Endothelial cell of umbilical vein (primary cell): ENCODE measurements at regions not wholly inside any gene's neighbourhood (a gene's known extent, or its start where the extent isn't known, plus 50 kb on each side); places are given as distances from the start of the nearest gene placed in this dataset.

Source experiments
- BruUV-seq: library from RNA; stranded (reverse); fragments of 400-500 nt; replicated peaks from 2 replicates; lab custom pipeline; 2021; lab: Mats Ljungman, UMichigan
- CTCF ChIA-PET: fragments of 300-600, 350-600 bp; sonication (Branson Sonifier 250); formaldehyde crosslinking; loops from one replicate; lab custom pipeline; 2021; ENCODE audit warnings: antibody characterized with exemption, inconsistent platforms; lab: Charles Lee
- POLR2A ChIA-PET: fragments of 300-600, 350-600 bp; sonication (Branson Sonifier 250); formaldehyde crosslinking; loops from one replicate; lab custom pipeline; 2021; ENCODE audit warnings: antibody characterized with exemption, inconsistent platforms; lab: Charles Lee
- DNase-seq: peaks from one replicate; pipeline ENCODE4 v3.0.0-alpha.2; 2011; ENCODE audit warnings: low read depth, low spot score
- FAIRE-seq: peaks from 2 replicates; lab custom pipeline; 2011; peaks lifted over from hg19 to GRCh38; lab: Jason Lieb, UNC
- H2AFZ ChIP-seq: 2 replicates; pipeline ENCODE4 v1.6.0; 2012; ENCODE audit warnings: low read depth, low read length, control low read depth, inconsistent platforms
- H3K27ac ChIP-seq: 2 replicates; pipeline ENCODE4 v1.5.1; 2011; ENCODE audit warnings: low read depth, mild to moderate bottlenecking, control low read depth, low read length, moderate library complexity; ENCODE audit not compliant: insufficient read depth
- H3K27me3 ChIP-seq, 2 experiments: 2 replicates each; pipeline versions ENCODE4 v1.6.0 to v1.6.1; 2011; ENCODE audit warnings: low read length in 2 of 2, mixed read lengths in 1 of 2; ENCODE audit not compliant: control insufficient read depth in 2 of 2, insufficient read depth in 2 of 2
- H3K36me3 ChIP-seq, 2 experiments: 2 replicates in 1 of 2; 3 replicates in 1 of 2; pipeline ENCODE4 v1.5.1; 2011; ENCODE audit warnings: low read length in 2 of 2, mild to moderate bottlenecking in 1 of 2, moderate library complexity in 1 of 2; ENCODE audit not compliant: control insufficient read depth in 2 of 2, insufficient read depth in 2 of 2; ENCODE audit errors: extremely low read depth in 1 of 2
- H3K4me1 ChIP-seq: 3 replicates; pipeline ENCODE4 v1.5.1; 2011; ENCODE audit warnings: mild to moderate bottlenecking, low read length; ENCODE audit not compliant: control insufficient read depth, insufficient read depth; ENCODE audit errors: extremely low read depth
- H3K4me2 ChIP-seq: 2 replicates; pipeline ENCODE4 v1.6.1; 2011; ENCODE audit warnings: low read length, control low read depth, mixed read lengths; ENCODE audit not compliant: insufficient read depth
- H3K4me3 ChIP-seq, 3 experiments: fragments of 200-600 bp in 1 of 3; sonication (generic), shearing (Covaris generic) in 1 of 3; replicated peaks in 1 of 3; 2 replicates each; pipeline ENCODE4 v1.5.1; 2011 to 2016; ENCODE audit warnings: control low read depth in 3 of 3, low read length in 3 of 3, mild to moderate bottlenecking in 2 of 3, inconsistent platforms in 1 of 3, low read depth in 1 of 3, moderate library complexity in 1 of 3; ENCODE audit not compliant: insufficient read depth in 1 of 3
- H3K79me2 ChIP-seq: 2 replicates; pipeline ENCODE4 v1.6.0; 2012; ENCODE audit warnings: low read length, inconsistent platforms; ENCODE audit not compliant: control insufficient read depth, insufficient read depth
- H3K9ac ChIP-seq: replicated peaks from 2 replicates; pipeline ENCODE3; 2011; ENCODE audit warnings: low read length, control low read depth; ENCODE audit not compliant: insufficient read depth; ENCODE audit errors: extremely low read depth
- H3K9me1 ChIP-seq: replicated peaks from 3 replicates; pipeline ENCODE4 v1.6.0; 2011; ENCODE audit warnings: mild to moderate bottlenecking, low read length; ENCODE audit not compliant: control insufficient read depth, insufficient read depth; ENCODE audit errors: extremely low read depth
- H3K9me3 ChIP-seq: replicated peaks from 2 replicates; pipeline ENCODE4 v1.5.1; 2012; ENCODE audit warnings: low read length, inconsistent platforms; ENCODE audit not compliant: control insufficient read depth, insufficient read depth
- H4K20me1 ChIP-seq: replicated peaks from 2 replicates; pipeline ENCODE3; 2011; ENCODE audit warnings: mild to moderate bottlenecking, low read length; ENCODE audit not compliant: control insufficient read depth, insufficient read depth; ENCODE audit errors: extremely low read depth
- EZH2 ChIP-seq: IDR thresholded peaks from 2 replicates; pipeline ENCODE4 v1.6.1; 2012; ENCODE audit warnings: borderline replicate concordance, low read depth, mild to moderate bottlenecking, moderate library complexity, low read length, inconsistent platforms; ENCODE audit not compliant: severe bottlenecking
- FOS ChIP-seq: IDR thresholded peaks from 2 replicates; pipeline ENCODE4 v1.6.1; 2011; ENCODE audit warnings: mild to moderate bottlenecking, low read length, moderate library complexity, borderline replicate concordance; ENCODE audit not compliant: insufficient read depth
- GATA2 ChIP-seq: IDR thresholded peaks from 2 replicates; pipeline ENCODE4 v1.7.0; 2011; ENCODE audit warnings: low read depth, mild to moderate bottlenecking, moderate library complexity, mixed read lengths, low read length; ENCODE audit not compliant: insufficient read length, insufficient read depth
- JUN ChIP-seq: IDR thresholded peaks from 2 replicates; pipeline ENCODE4 v1.6.1; 2011; ENCODE audit warnings: borderline replicate concordance, low read depth; ENCODE audit not compliant: insufficient read length, insufficient read depth
- MYC ChIP-seq: IDR thresholded peaks from one replicate; pipeline ENCODE4 v1.6.1; 2011; ENCODE audit warnings: mild to moderate bottlenecking, low read depth, low read length
- POLR2A ChIP-seq: IDR thresholded peaks from 2 replicates; pipeline ENCODE4 v1.6.1; 2012; ENCODE audit warnings: low read depth, mild to moderate bottlenecking, control low read depth, low read length
- POLR2AphosphoS5 ChIP-seq: IDR thresholded peaks from 2 replicates; pipeline ENCODE4 v1.6.1; 2012; ENCODE audit warnings: low read depth, mild to moderate bottlenecking, control low read depth, low read length, moderate library complexity; ENCODE audit not compliant: insufficient read depth
- dilution Hi-C: fragments of 300-500 bp; cut with MboI; formaldehyde crosslinking; loops from one replicate; pipeline ENCODE4 v1.15.0; 2019; ENCODE audit warnings: low sequenced_read_pairs; ENCODE audit not compliant: extremely low pct_ligation_motif_present
- intact Hi-C: fragments of 100-400 bp; cut with micrococcal nuclease; formaldehyde crosslinking; loops from one replicate; pipeline ENCODE4 v1.10.0; 2022
- TF ChIP-seq, protein P1 (sequence below): IDR thresholded peaks from 2 replicates; pipeline ENCODE4 v1.6.1; 2011; ENCODE audit not compliant: insufficient read depth, insufficient read length
- TF ChIP-seq, protein P2 (sequence below), 2 donors: IDR thresholded peaks; 1 replicate in 1 of 2; 2 replicates in 1 of 2; pipeline ENCODE4 v1.5.1; 2011; ENCODE audit warnings: low read length in 2 of 2, mild to moderate bottlenecking in 2 of 2, moderate library complexity in 2 of 2, control low read depth in 1 of 2, inconsistent platforms in 1 of 2, low read depth in 1 of 2; ENCODE audit not compliant: insufficient read depth in 1 of 2; ENCODE audit errors: extremely low read depth in 1 of 2

DNA sequence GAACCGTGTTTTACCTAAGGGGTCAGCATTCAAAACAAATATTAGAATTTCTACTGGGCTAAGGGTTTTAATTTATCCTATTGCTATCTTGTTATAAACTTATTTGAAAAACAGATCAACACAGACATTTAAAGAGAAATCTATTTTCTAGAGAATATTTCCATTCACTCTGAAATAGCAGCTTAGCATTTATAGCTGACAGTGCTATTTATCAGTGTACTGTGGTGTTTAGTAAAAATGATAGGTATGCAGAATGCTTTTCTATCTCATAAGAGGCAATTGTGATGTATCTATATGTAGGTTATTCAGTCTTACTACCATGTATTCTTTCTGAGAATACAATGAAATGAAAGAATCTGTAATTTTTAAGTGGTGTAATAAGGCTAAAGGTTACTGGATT lies 1077.4 kb downstream of the REEP3 start:
- FAIRE-seq (no peak), DNase-seq (no peak)
- no peaks in the 10 kb centered on the region for H4K20me1 ChIP-seq
- dilution Hi-C loops: no loop called here
- CTCF ChIA-PET: no interaction called here
- H3K4me1 ChIP-seq: no peaks in the 10 kb centered on the region
- no peak overlapping the region for H2AFZ ChIP-seq
- H3K9me3 ChIP-seq: no peaks in the 10 kb centered on the region
- no peaks in the 10 kb centered on the region for H3K36me3 ChIP-seq
- no peak overlapping the region for H3K27ac ChIP-seq
- intact Hi-C loops: no loop called here
- H3K79me2 ChIP-seq: no peaks in the 10 kb centered on the region
- H3K9ac ChIP-seq: no peak overlapping the region
- TF ChIP-seq EZH2 (no peak), JUN (no peak), POLR2AphosphoS5 (no peak), FOS (no peak), POLR2A (no peak), MYC (no peak), GATA2 (no peak)
- TF ChIP-seq, protein P1, sequence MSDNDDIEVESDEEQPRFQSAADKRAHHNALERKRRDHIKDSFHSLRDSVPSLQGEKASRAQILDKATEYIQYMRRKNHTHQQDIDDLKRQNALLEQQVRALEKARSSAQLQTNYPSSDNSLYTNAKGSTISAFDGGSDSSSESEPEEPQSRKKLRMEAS: no peak
- TF ChIP-seq, protein P2, sequence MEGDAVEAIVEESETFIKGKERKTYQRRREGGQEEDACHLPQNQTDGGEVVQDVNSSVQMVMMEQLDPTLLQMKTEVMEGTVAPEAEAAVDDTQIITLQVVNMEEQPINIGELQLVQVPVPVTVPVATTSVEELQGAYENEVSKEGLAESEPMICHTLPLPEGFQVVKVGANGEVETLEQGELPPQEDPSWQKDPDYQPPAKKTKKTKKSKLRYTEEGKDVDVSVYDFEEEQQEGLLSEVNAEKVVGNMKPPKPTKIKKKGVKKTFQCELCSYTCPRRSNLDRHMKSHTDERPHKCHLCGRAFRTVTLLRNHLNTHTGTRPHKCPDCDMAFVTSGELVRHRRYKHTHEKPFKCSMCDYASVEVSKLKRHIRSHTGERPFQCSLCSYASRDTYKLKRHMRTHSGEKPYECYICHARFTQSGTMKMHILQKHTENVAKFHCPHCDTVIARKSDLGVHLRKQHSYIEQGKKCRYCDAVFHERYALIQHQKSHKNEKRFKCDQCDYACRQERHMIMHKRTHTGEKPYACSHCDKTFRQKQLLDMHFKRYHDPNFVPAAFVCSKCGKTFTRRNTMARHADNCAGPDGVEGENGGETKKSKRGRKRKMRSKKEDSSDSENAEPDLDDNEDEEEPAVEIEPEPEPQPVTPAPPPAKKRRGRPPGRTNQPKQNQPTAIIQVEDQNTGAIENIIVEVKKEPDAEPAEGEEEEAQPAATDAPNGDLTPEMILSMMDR (IDR thresholded peaks at IDR 0.05; ENCODE audit: extremely low read depth in 1 of 2, insufficient read depth in 1 of 2, low read depth in 1 of 2, low read length in 2 of 2): no peak
- H3K4me3 ChIP-seq: no peak overlapping the region
- H3K4me2 ChIP-seq: no peak overlapping the region
- H3K27me3 ChIP-seq: no peaks in the 10 kb centered on the region
- no TSS peak for BruUV-seq
- POLR2A ChIA-PET: no interaction called here
- H3K9me1 ChIP-seq: no peaks in the 10 kb centered on the region
